T-helper 2 cell treated with Interferon-gamma antibody and Interleukin-4, amounts not matched to agents 5 μg/mL and 100 μg/mL, for 36 hours (primary cell): ENCODE measurements at regions not wholly inside any gene's neighbourhood (a gene's known extent, or its start where the extent isn't known, plus 50 kb on each side); places are given as distances from the start of the nearest gene placed in this dataset.
A peak's percentile ranks its signal among the peaks of the same experiment; 100 is the strongest.
"Not testable (repeated sequence)": the region's sequence is repeated elsewhere in the genome, so short reads cannot be mapped to it uniquely, and the experiment has no call there.

ENCODE experiments used
- DNase-seq: peaks from one replicate; pipeline ENCODE4 v3.0.0; 2021; ENCODE audit warnings: low spot score
- H3K27ac Mint-ChIP-seq: one replicate; pipeline ENCODE4 v1.8.0; 2021; ENCODE audit warnings: mild to moderate bottlenecking, mixed read lengths
- H3K27me3 Mint-ChIP-seq: one replicate; pipeline ENCODE4 v1.8.0; 2021; ENCODE audit warnings: low read depth, mixed read lengths
- H3K36me3 Mint-ChIP-seq: one replicate; pipeline ENCODE4 v1.8.0; 2021; ENCODE audit warnings: low read depth, mixed read lengths
- H3K4me1 Mint-ChIP-seq: one replicate; pipeline ENCODE4 v1.8.0; 2021; ENCODE audit warnings: low read depth, mixed read lengths
- H3K4me3 Mint-ChIP-seq: one replicate; pipeline ENCODE4 v1.8.0; 2022; ENCODE audit warnings: mild to moderate bottlenecking, moderate library complexity, mixed read lengths
- H3K9me3 Mint-ChIP-seq: one replicate; pipeline ENCODE4 v1.8.0; 2021; ENCODE audit warnings: mixed read lengths

DNA sequence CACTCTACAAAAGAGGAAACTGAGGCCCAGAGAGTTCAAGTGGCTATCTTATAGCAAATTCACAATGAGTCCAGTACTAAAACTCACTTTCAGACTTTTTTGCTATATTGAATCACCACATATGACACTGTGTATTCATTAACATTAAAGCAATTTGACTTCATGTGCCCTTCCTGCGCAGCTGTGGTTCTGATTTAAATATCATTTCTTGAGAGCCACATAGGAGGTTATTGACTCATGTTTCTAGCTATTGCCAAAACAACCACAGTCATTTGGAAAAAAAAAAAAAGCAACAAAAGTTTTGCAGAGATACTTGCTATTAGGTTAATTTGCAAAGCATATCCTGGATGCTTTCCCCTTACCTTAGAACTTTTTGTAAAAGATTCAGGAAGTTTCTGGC is 341.2 kb downstream of the PIK3C3 start:
- H3K27ac Mint-ChIP-seq, result no peak overlapping the region
- H3K36me3 Mint-ChIP-seq, result no peaks in the 10 kb centered on the region
- H3K4me1 Mint-ChIP-seq, result no peaks in the 10 kb centered on the region
- H3K9me3 Mint-ChIP-seq, result no peaks in the 10 kb centered on the region
- DNase-seq, result no peak
- H3K27me3 Mint-ChIP-seq, result no peaks in the 10 kb centered on the region
- no peak overlapping the region for H3K4me3 Mint-ChIP-seq

DNA sequence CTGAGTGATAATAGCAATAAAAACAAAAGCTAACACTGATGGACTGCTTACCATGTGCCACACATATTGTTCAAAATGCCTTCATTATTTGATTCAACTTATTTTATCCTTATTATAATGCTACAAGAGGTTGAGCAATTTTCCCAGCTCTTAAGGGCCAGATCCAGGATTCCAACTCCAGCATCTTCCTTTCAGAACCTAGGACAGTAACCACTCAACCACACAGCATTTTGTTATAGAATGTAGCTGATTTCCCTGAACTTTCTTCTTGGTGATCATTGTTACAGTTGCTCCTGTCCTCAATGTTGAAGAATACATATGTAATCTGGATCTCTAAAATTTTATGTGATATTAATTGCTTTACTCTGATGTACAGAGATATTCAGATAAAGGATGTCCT is 341.7 kb downstream of the PIK3C3 start:
- H3K4me1 Mint-ChIP-seq, result no peaks in the 10 kb centered on the region
- no peak overlapping the region for H3K4me3 Mint-ChIP-seq
- no peak for DNase-seq
- no peaks in the 10 kb centered on the region for H3K27me3 Mint-ChIP-seq
- no peaks in the 10 kb centered on the region for H3K9me3 Mint-ChIP-seq
- H3K27ac Mint-ChIP-seq, result no peak overlapping the region
- H3K36me3 Mint-ChIP-seq, result no peaks in the 10 kb centered on the region

DNA sequence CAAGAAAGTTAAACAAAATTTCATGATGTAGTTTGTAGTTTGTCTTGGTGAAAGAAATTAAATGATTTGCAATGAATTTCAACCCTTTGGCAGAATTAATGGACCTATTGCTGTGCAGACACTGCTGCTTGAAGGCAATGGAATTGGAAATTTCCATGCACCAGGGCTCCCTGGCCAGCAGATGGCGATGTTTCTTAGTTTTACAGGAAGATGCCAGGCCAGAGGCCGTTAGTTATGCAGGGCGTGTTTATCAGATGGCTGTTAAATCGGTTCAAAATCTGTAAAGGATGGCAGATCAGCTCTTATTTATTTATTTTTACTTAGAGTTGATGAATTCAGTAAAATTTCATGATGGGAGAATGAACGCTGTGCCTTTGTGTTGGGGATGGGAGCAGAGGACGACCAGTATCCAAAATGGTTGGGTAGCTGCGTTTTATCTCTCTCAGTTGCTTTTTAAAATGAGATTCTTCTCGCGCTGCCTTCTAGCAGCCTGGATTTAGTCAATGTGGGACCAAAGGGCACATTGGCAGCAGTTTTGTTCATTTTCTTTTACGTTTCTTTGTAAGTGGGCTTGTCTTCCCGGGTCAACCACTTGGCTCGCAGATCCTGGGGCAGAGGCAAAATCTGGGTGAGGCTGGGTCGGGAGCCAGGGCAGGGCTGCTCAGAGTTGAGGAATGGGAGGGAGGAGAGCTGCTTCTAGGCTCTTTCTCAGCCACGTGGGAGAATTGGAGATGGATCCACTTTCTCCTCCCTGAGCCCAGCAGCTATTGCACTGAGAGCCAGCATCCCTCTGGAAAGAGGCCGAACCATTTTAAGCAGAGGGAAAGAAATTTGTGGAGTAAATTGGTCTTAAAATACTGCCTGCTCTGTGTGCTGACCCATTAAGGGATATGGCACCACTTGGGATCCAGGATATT is 344.0 kb downstream of the PIK3C3 start:
- H3K27ac Mint-ChIP-seq, result no peak overlapping the region
- H3K9me3 Mint-ChIP-seq, result no peaks in the 10 kb centered on the region
- no peaks in the 10 kb centered on the region for H3K4me1 Mint-ChIP-seq
- H3K27me3 Mint-ChIP-seq, result no peaks in the 10 kb centered on the region
- DNase-seq, result peak; percentile 23
- H3K36me3 Mint-ChIP-seq, result no peaks in the 10 kb centered on the region
- no peak overlapping the region for H3K4me3 Mint-ChIP-seq

DNA sequence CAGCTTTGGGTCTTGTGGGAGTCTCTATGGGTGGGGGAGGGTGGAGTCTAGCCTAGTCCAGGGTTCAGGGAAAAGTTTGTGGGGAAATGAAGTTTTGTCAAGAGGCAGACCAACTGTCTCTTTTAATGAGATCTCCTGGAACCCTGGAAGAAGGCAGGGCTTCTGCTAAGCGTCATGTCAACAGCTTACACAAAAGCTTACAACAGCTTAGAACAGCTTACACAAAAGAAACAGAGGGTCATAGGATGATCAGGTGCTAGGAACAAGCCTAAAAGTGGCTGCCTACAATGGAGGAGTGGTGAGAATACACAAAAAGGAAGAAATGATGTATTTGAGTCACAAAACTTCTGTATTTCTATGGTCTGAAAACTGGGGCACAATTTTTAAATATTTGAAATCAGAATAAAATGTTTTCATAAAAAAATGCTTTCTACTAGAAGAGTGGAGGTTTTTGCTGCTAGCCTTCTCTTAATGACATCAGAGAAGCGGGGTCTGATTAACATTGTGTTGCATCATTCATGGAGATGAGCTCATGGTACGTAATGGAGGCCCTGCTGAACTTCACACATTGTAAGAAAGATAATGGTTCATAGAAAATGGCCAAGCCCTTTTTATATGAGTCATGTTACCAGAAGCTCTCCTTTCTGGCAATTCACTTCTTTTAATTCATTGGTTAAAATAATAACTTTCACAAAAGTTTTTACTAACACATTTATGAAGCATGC is 351.0 kb downstream of the PIK3C3 start:
- no peak for DNase-seq

DNA sequence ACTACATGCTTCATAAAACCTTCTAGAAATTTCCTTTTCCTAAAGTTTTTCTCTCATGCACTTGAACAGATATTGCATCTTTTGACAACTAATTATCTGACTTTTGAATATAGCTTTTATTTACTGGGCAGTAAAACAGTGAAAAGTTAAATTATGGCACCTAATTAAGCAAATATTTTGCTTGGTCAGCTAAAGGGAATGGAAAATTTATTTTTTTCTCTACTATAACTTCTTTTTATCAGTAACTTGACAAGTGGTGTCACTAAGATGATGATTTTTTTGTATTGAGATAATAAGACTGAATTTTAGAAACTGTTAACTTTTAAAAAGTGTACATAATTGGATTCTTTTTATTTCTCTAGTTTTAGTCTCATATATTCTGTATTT is 351.6 kb downstream of the PIK3C3 start:
- Mint-ChIP-seq H3K27me3 (no peaks in the 10 kb centered on the region), H3K27ac (no peak overlapping the region), H3K4me1 (no peaks in the 10 kb centered on the region), H3K9me3 (no peaks in the 10 kb centered on the region), H3K36me3 (no peaks in the 10 kb centered on the region), H3K4me3 (no peak overlapping the region)
- DNase-seq, result no peak

More for the DNA sequence above, 351.0 kb downstream of the PIK3C3 start:
- Mint-ChIP-seq H3K4me1 (no peaks in the 10 kb centered on the region), H3K9me3 (no peaks in the 10 kb centered on the region), H3K4me3 (no peak overlapping the region), H3K36me3 (no peaks in the 10 kb centered on the region), H3K27ac (no peak overlapping the region), H3K27me3 (no peaks in the 10 kb centered on the region)

DNA sequence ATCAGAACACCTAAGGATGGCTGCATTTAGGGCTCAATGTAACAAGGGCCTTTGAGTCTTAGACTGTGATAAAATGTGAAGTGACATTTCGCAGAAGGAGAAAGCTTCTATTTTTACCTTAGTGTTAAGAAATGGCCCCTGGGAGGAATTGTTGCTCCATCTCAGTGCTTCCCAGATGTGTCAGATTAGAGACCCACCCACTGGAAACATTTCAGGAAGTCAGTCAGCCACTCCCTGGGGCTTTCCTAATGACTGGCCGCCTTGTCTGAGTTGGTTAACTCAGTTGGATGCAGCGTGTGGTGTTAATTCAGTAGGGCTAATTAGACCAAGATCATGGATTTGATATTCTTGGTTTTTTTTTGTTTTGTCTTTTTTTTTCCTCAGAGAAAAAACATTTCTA is 355.9 kb downstream of the PIK3C3 start:
- no peak for DNase-seq
- H3K4me3 Mint-ChIP-seq, result no peak overlapping the region

DNA sequence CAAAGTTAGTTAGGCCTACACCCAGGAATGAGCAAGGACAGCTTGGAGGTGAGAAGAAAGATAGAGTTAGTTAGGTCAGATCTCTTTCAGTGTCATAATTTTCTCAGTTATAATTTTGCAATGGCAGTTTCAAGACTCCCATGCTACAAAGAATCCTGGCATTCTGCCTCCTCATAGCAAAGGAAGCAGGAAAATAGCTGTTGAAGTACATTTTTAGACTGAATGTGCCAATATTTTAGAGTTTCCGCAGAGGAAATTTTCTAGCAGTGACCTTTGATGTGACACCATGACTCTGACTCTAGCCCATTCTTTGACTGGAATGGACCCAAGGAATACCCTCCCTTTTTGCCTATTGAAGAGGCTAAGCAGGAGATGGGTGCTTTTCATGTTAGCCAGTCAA is 371.7 kb downstream of the PIK3C3 start:
- H3K4me1 Mint-ChIP-seq, result no peaks in the 10 kb centered on the region
- H3K27ac Mint-ChIP-seq, result no peak overlapping the region
- H3K9me3 Mint-ChIP-seq, result no peaks in the 10 kb centered on the region
- H3K27me3 Mint-ChIP-seq, result no peaks in the 10 kb centered on the region
- no peak for DNase-seq
- no peaks in the 10 kb centered on the region for H3K36me3 Mint-ChIP-seq
- no peak overlapping the region for H3K4me3 Mint-ChIP-seq

More for the DNA sequence above, 355.9 kb downstream of the PIK3C3 start:
- H3K4me1 Mint-ChIP-seq, result no peaks in the 10 kb centered on the region
- H3K36me3 Mint-ChIP-seq, result no peaks in the 10 kb centered on the region
- H3K9me3 Mint-ChIP-seq, result no peaks in the 10 kb centered on the region
- H3K27ac Mint-ChIP-seq, result no peak overlapping the region
- no peaks in the 10 kb centered on the region for H3K27me3 Mint-ChIP-seq

DNA sequence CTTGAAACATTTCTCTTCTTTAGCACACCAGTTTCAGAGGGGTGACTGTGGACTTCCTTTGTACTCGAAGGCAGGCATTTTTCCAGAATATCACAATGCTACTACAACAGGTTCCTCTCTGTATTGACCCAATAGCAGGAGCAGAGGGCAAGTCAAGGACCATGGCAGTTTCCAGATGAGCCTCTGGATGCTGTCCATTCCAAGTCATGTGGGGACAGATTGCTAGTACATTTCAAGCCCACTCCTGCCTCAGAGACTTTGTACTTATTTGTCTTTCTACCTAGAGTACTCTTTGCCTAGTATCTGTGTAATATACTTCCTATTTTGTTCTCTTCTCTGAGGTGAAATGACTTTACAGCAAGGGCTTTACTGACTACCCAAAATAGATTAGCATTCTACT is 373.9 kb downstream of the PIK3C3 start:
- no peak overlapping the region for H3K4me3 Mint-ChIP-seq
- H3K27me3 Mint-ChIP-seq, result no peaks in the 10 kb centered on the region
- H3K9me3 Mint-ChIP-seq, result no peaks in the 10 kb centered on the region
- no peaks in the 10 kb centered on the region for H3K4me1 Mint-ChIP-seq
- no peak overlapping the region for H3K27ac Mint-ChIP-seq
- DNase-seq, result no peak
- H3K36me3 Mint-ChIP-seq, result no peaks in the 10 kb centered on the region

DNA sequence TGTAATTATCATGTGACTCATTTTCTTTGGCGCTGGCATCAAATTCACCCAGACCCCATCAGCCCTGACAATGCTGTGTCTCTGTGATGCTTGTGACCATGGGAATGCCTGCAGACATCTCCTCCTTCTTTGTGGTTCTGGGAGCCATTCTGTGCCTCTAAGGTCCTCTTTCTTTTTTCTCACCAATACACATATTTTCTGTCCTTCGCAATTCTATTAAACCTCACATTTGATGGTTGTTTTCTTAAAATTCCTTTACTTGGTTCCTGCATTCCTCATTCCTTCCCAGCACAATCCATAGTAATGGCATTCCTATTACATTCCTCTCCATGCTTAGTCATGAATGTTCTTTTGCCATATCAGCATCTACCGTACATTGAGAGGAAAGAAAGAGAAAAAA is 375.3 kb downstream of the PIK3C3 start:
- Mint-ChIP-seq H3K27me3 (no peaks in the 10 kb centered on the region), H3K4me3 (no peak overlapping the region), H3K27ac (no peak overlapping the region), H3K36me3 (no peaks in the 10 kb centered on the region), H3K9me3 (no peaks in the 10 kb centered on the region), H3K4me1 (no peaks in the 10 kb centered on the region)
- DNase-seq, result no peak

DNA sequence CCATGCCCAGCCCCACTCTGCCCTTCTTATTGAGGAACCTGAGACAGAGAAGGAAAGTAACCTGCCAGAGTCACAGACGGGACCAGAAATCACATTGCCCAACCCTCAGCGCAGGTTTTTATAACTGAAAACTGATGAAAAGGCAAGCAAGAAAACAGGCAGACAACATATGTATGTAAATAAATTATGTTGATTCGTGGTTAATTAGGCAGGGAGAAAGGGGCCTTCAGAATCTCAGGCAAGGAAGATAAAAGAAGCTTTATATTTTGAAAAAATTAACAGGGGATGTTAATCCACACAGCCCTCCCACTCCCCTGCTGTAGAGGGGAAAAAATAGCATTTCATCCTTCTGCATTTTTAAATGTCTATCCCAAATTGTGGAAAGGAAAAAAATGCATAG is 378.5 kb downstream of the PIK3C3 start:
- DNase-seq, result no peak
- Mint-ChIP-seq H3K4me3 (no peak overlapping the region), H3K4me1 (no peaks in the 10 kb centered on the region)

DNA sequence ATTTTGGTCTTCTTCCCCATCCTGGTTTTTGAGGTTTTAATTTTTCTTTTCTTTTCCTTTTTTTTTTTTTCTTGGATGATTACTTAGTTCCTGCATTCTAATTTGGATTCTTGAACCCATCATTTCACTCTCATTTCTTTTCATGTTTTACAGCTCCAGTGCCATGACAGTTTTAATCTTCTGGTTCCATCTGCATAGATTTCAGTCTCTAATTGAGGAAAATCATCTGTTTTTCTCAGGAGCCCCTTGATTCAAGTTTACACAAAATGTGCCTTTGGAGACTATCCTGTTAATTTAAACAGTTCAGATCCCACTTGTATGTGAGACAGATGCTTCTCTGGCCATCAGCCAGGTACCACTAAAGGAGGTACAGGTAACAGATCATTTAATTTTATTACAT is 379.9 kb downstream of the PIK3C3 start:
- H3K27ac Mint-ChIP-seq, result no peak overlapping the region
- DNase-seq, result no peak
- H3K4me1 Mint-ChIP-seq, result no peaks in the 10 kb centered on the region
- H3K4me3 Mint-ChIP-seq, result no peak overlapping the region
- no peaks in the 10 kb centered on the region for H3K9me3 Mint-ChIP-seq
- no peaks in the 10 kb centered on the region for H3K36me3 Mint-ChIP-seq
- no peaks in the 10 kb centered on the region for H3K27me3 Mint-ChIP-seq

More for the DNA sequence above, 378.5 kb downstream of the PIK3C3 start:
- Mint-ChIP-seq H3K36me3 (no peaks in the 10 kb centered on the region), H3K27me3 (no peaks in the 10 kb centered on the region), H3K27ac (no peak overlapping the region), H3K9me3 (no peaks in the 10 kb centered on the region)

DNA sequence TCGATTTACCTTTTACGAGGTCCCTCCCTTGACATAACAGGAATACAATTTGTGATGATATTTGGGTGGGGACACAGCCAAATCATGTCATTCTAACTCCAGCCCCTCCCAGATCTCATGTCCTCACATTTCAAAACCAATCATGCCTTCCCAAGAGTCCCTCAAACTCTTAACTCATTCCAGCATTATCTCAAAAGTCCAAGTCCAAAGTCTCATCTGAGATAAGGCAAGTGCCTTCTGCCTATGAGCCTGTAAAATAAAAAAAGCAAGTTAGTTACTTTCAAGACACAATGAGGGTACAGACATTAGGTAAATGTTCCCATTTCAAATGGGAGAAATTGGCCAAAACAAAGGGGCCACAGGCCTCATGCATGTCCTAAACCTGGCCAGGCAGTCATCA is 381.1 kb downstream of the PIK3C3 start:
- DNase-seq, result no peak
- Mint-ChIP-seq H3K4me1 (no peaks in the 10 kb centered on the region), H3K36me3 (no peaks in the 10 kb centered on the region), H3K4me3 (no peak overlapping the region), H3K9me3 (no peaks in the 10 kb centered on the region), H3K27ac (no peak overlapping the region), H3K27me3 (no peaks in the 10 kb centered on the region)

DNA sequence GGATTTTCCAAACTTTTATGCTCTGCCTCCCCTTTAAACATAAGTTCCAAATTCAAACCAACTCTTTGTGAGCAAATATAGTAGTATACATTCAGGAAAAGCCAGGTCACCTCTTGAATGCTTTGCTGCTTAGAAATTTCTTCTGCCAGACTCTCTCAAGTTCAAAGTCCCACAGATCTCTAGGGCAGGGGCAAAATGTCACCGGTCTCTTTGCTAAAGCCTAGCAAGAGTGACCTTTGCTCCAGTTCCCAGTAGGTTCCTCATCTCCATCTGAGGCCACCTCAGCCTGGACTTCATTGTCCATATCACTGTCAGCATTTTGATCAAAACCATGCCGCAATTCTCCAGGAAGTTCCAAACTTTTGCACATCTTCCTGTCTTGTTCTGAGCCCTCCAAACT is 382.3 kb downstream of the PIK3C3 start:
- H3K9me3 Mint-ChIP-seq, H3K36me3 Mint-ChIP-seq, DNase-seq, H3K4me3 Mint-ChIP-seq, H3K27ac Mint-ChIP-seq, H3K4me1 Mint-ChIP-seq, H3K27me3 Mint-ChIP-seq: not testable (repeated sequence)

DNA sequence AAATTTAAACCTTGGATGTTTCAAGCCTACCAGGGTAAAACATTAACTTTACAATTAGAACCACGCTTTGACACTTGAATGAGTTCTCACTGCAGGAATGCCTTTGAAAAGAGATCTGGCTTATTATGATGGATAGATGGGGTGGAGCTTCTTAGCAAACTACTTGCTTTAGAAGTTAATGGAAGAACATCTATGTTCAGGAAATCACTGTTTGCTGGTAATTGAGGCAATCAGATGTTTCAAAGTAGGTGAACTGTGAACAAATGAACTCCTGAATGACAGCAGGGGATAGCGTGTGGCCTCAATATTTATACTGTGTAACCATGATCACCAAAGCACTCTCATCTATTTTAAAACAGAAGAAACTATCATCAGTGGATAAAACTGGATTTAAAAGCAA is 383.6 kb downstream of the PIK3C3 start:
- no peak for DNase-seq
- H3K9me3 Mint-ChIP-seq, result no peaks in the 10 kb centered on the region
- no peaks in the 10 kb centered on the region for H3K27me3 Mint-ChIP-seq
- no peaks in the 10 kb centered on the region for H3K36me3 Mint-ChIP-seq
- H3K4me3 Mint-ChIP-seq, result no peak overlapping the region
- H3K27ac Mint-ChIP-seq, result no peak overlapping the region
- H3K4me1 Mint-ChIP-seq, result no peaks in the 10 kb centered on the region
